ENCODE measurements at regions not wholly inside any gene's neighbourhood (a gene's known extent, or its start where the extent isn't known, plus 50 kb on each side); places are given as distances from the start of the nearest gene placed in this dataset.

DNA sequence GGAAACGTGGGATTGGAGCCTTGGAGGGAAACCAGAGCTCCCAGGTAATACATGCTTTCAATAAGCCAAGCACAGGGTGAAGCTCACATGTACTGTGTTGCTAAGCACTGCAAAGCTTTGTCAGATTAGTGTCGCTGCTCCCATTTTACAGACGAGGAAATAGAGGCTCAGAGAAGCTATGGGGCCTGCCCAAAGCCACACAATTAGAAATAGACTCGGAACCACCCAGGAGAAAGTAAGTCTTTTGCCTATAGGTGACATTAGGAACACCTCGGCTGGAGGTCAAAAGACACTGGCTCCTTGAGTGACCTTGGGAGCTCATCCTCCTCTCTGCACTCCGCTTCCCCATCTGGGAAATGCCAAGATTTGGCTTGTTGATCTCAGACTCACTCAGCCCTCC, 175.6 kb upstream of the ZC3H12A start:
- DNase-seq (ENCODE audit: low read depth, low spot score): no peak
- TF ChIP-seq, protein P1, sequence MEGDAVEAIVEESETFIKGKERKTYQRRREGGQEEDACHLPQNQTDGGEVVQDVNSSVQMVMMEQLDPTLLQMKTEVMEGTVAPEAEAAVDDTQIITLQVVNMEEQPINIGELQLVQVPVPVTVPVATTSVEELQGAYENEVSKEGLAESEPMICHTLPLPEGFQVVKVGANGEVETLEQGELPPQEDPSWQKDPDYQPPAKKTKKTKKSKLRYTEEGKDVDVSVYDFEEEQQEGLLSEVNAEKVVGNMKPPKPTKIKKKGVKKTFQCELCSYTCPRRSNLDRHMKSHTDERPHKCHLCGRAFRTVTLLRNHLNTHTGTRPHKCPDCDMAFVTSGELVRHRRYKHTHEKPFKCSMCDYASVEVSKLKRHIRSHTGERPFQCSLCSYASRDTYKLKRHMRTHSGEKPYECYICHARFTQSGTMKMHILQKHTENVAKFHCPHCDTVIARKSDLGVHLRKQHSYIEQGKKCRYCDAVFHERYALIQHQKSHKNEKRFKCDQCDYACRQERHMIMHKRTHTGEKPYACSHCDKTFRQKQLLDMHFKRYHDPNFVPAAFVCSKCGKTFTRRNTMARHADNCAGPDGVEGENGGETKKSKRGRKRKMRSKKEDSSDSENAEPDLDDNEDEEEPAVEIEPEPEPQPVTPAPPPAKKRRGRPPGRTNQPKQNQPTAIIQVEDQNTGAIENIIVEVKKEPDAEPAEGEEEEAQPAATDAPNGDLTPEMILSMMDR (IDR thresholded peaks at IDR 0.05; ENCODE audit: insufficient read depth, low read length, missing control alignments): no peak
- ChIA-PET POLR2A (no interaction called here), CTCF (no interaction called here)
- no peak overlapping the region for H3K4me3 ChIP-seq (ENCODE audit: low read depth, low read length)

GRCh38 chr1:37299216-37299615, 175.2 kb upstream of the ZC3H12A start:
- no peak overlapping the region for H3K4me3 ChIP-seq (ENCODE audit: low read depth, low read length)
- POLR2A ChIA-PET: no interaction called here
- CTCF ChIA-PET: no interaction called here
- no peak for DNase-seq (ENCODE audit: low read depth, low spot score)
- TF ChIP-seq, protein P1 (IDR thresholded peaks at IDR 0.05; ENCODE audit: insufficient read depth, low read length, missing control alignments): no peak

DNA sequence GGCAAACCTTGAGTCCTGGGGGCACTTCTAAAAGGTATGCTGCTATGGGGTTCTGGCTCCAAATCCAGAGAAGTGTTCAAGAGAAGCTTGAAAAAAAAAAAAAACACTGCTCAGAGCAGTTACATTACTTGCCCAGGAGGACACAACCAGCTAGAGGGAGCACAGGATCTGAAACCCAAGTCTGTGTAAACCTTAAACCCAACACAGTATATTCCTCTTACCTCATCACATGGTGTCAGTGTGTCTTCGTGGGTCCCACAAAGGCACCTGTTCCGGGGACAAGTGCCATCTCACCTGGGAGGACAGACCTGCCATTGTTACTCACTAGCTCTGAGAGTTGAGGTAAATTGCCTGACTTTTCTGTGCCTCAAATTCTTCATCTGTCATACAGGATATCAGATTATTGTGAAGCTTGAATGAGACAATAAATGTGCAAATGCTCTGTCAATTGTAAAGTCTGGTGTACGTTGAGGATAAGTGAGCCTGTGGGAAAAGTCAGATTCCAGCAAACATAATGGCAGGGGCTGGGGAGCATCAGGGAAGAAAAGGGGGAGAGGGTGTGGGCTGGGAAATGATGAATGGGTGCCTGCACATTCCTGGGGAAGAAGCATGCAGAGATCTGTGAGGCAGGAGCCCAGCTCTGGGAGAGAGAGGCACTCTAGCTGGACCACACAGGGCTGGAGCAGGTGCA, 170.4 kb upstream of the ZC3H12A start:
- H3K4me3 ChIP-seq (ENCODE audit: low read depth, low read length): no peak overlapping the region
- CTCF ChIA-PET: no interaction called here
- TF ChIP-seq, protein P1 (IDR thresholded peaks at IDR 0.05; ENCODE audit: insufficient read depth, low read length, missing control alignments): no peak
- POLR2A ChIA-PET: no interaction called here
- no peak for DNase-seq (ENCODE audit: low read depth, low spot score)

DNA sequence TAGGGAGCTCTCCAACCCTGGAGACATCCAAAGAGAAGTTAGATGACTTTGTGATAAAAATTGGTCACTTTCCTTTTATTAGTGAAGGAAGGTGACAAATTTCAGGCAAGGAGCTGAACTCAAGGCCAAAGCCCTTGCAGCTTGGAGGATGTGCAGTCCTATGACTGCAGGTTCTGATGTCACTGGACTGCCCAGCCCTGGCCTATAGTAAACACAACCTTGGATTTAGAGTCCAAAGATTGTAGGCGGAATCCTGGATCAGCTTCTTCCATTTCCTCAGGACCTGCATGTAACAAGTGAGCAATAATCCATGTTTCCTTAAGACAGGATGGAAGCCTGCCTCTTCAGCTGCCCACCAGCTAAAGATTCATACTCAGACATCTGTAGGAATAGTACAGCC, 169.3 kb upstream of the ZC3H12A start:
- TF ChIP-seq, protein P1 (IDR thresholded peaks at IDR 0.05; ENCODE audit: insufficient read depth, low read length, missing control alignments): no peak
- DNase-seq (ENCODE audit: low read depth, low spot score): no peak
- no peak overlapping the region for H3K4me3 ChIP-seq (ENCODE audit: low read depth, low read length)
- CTCF ChIA-PET: no interaction called here
- POLR2A ChIA-PET: no interaction called here

- H3K4me3 ChIP-seq (ENCODE audit: low read depth, low read length): no peak overlapping the region
- DNase-seq (ENCODE audit: low read depth, low spot score): no peak
- TF ChIP-seq, protein P1 (IDR thresholded peaks at IDR 0.05; ENCODE audit: insufficient read depth, low read length, missing control alignments): no peak
- ChIA-PET CTCF (no interaction called here), POLR2A (no interaction called here)
Measured at GRCh38 chr1:37305841-37306240, 168.5 kb upstream of the ZC3H12A start.

DNA sequence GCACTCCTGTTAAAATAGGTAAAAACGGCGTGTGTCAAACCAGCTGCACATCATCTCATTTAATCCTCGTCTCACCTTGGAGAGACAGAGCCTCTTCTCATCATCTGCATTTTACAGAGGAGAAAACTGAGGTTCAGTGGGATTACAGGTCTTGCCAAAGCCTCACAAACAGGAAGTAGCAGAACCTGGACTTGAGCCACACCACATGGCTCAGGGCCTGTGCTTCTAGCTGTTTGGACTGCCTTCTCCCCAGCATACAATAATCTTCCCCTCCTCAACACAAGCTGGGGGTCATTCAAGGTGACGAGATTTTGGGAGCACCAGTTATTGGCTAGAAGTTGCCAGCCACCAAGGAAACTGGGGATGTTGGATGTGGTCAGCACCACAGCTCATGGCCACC, 167.9 kb upstream of the ZC3H12A start:
- CTCF ChIA-PET: no interaction called here
- DNase-seq (ENCODE audit: low read depth, low spot score): no peak
- POLR2A ChIA-PET: no interaction called here
- TF ChIP-seq, protein P1 (IDR thresholded peaks at IDR 0.05; ENCODE audit: insufficient read depth, low read length, missing control alignments): no peak
- no peak overlapping the region for H3K4me3 ChIP-seq (ENCODE audit: low read depth, low read length)
